ENCODE measurements at regions not wholly inside any gene's neighbourhood (a gene's known extent, or its start where the extent isn't known, plus 50 kb on each side); places are given as distances from the start of the nearest gene placed in this dataset.
"Not testable (repeated sequence)": the region's sequence is repeated elsewhere in the genome, so short reads cannot be mapped to it uniquely, and the experiment has no call there.

DNA sequence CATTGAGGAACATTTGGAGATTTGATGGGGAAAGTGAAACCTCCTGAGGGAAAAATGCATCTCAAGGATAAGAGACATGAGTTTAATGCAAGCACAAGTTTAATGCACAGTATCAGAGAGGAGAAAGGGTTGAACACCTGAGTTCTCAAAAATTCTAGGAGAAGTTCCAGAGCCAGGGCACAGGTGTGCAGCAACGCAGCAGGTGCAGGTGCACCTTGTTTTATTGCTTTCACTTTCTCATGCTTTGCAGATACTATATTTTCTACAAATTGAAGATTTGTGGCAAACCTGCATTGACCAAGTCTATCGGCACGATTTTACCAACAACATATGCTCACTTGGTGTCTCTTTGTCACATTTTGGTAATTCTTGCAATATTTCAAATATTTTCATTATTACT, 267.6 kb upstream of the HNRNPA3 start:
- H3K27me3 ChIP-seq (ENCODE audit: low read length), result peaks cover 37% of the 10 kb centered on the region
- intact Hi-C loops (cut with micrococcal nuclease), result no loop called here
- H2AFZ ChIP-seq (ENCODE audit: low read length), result no peak overlapping the region
- H3K27ac ChIP-seq (ENCODE audit: low read length), result no peak overlapping the region
- no peaks in the 10 kb centered on the region for H3K79me2 ChIP-seq (ENCODE audit: low read length)
- no peaks in the 10 kb centered on the region for H3K9me2 ChIP-seq (replicated peaks; ENCODE audit: low read length)
- DNase-seq, result no peak
- POLR2A ChIA-PET (ENCODE audit: unreplicated experiment), result no interaction called here
- TF ChIP-seq EZH2phosphoT487 (IDR thresholded peaks at IDR 0.05; ENCODE audit: borderline replicate concordance, low read length) (no peak), EZH2 (IDR thresholded peaks at IDR 0.05; ENCODE audit: low read length, unreplicated experiment) (no peak)
- TF ChIP-seq, protein P1, sequence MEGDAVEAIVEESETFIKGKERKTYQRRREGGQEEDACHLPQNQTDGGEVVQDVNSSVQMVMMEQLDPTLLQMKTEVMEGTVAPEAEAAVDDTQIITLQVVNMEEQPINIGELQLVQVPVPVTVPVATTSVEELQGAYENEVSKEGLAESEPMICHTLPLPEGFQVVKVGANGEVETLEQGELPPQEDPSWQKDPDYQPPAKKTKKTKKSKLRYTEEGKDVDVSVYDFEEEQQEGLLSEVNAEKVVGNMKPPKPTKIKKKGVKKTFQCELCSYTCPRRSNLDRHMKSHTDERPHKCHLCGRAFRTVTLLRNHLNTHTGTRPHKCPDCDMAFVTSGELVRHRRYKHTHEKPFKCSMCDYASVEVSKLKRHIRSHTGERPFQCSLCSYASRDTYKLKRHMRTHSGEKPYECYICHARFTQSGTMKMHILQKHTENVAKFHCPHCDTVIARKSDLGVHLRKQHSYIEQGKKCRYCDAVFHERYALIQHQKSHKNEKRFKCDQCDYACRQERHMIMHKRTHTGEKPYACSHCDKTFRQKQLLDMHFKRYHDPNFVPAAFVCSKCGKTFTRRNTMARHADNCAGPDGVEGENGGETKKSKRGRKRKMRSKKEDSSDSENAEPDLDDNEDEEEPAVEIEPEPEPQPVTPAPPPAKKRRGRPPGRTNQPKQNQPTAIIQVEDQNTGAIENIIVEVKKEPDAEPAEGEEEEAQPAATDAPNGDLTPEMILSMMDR (conservative IDR thresholded peaks at IDR 0.05; ENCODE audit: low read depth, low read length), result no peak
- H4K20me1 ChIP-seq (ENCODE audit: low read length), result no peaks in the 10 kb centered on the region
- no peak for ATAC-seq
- H3K36me3 ChIP-seq (ENCODE audit: low read depth, low read length), result no peaks in the 10 kb centered on the region
- no peaks in the 10 kb centered on the region for H3F3A ChIP-seq (ENCODE audit: low read length, unreplicated experiment)
- H3K9ac ChIP-seq (ENCODE audit: low read length), result no peak overlapping the region
- H3K4me3 ChIP-seq (ENCODE audit: low read length), result no peak overlapping the region
- H3K9me3 ChIP-seq (ENCODE audit: low read length), result no peaks in the 10 kb centered on the region
- no TSS peak for BruUV-seq (replicated peaks)
- CTCF ChIA-PET, result no interaction called here
- H3K4me1 ChIP-seq (ENCODE audit: insufficient read depth, low read length), result no peaks in the 10 kb centered on the region
- no peak overlapping the region for H3K4me2 ChIP-seq (ENCODE audit: low read length)

GRCh38 chr2:176947754-176948153, 264.8 kb upstream of the HNRNPA3 start:
- Histone ChIP-seq H3K9me3 (ENCODE audit: low read length) (no peaks in the 10 kb centered on the region), H3K4me3 (ENCODE audit: low read length) (no peak overlapping the region), H4K20me1 (ENCODE audit: low read length) (no peaks in the 10 kb centered on the region), H3K4me1 (ENCODE audit: insufficient read depth, low read length) (no peaks in the 10 kb centered on the region), H3K4me2 (ENCODE audit: low read length) (no peak overlapping the region), H3K27ac (ENCODE audit: low read length) (no peak overlapping the region), H3K79me2 (ENCODE audit: low read length) (no peaks in the 10 kb centered on the region), H3K36me3 (ENCODE audit: low read depth, low read length) (no peaks in the 10 kb centered on the region), H2AFZ (ENCODE audit: low read length) (no peak overlapping the region), H3K27me3 (ENCODE audit: low read length) (peaks cover 22% of the 10 kb centered on the region; the same call in 1 of the 2 replicates), H3K9me2 (replicated peaks; ENCODE audit: low read length) (no peaks in the 10 kb centered on the region), H3K9ac (ENCODE audit: low read length) (no peak overlapping the region), H3F3A (ENCODE audit: low read length, unreplicated experiment) (no peaks in the 10 kb centered on the region)
- intact Hi-C loops (cut with micrococcal nuclease), result no loop called here
- TF ChIP-seq, protein P1 (conservative IDR thresholded peaks at IDR 0.05; ENCODE audit: low read depth, low read length), result no peak
- TF ChIP-seq EZH2phosphoT487 (IDR thresholded peaks at IDR 0.05; ENCODE audit: borderline replicate concordance, low read length) (no peak), EZH2 (IDR thresholded peaks at IDR 0.05; ENCODE audit: low read length, unreplicated experiment) (no peak)
- peak; percentile 48 for DNase-seq
- BruUV-seq (replicated peaks), result no TSS peak
- CTCF ChIA-PET, result no interaction called here
- POLR2A ChIA-PET (ENCODE audit: unreplicated experiment), result no interaction called here
- ATAC-seq, result peak; percentile 77

DNA sequence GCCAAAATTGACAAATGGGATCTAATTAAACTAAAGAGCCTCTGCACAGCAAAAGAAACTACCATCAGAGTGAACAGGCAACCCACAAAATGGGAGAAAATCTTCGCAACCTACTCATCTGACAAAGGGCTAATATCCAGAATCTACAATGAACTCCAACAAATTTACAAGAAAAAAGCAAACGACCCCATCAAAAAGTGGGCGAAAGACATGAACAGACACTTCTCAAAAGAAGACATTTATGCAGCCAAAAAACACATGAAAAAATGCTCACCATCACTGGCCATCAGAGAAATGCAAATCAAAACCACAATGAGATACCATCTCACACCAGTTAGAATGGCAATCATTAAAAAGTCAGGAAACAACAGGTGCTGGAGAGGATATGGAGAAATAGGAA, 261.4 kb upstream of the HNRNPA3 start:
- DNase-seq; H3K4me2 ChIP-seq (ENCODE audit: low read length); POLR2A ChIA-PET (ENCODE audit: unreplicated experiment); H4K20me1 ChIP-seq (ENCODE audit: low read length); H3K36me3 ChIP-seq (ENCODE audit: low read depth, low read length); H2AFZ ChIP-seq (ENCODE audit: low read length); BruUV-seq (replicated peaks); H3K79me2 ChIP-seq (ENCODE audit: low read length); H3K4me3 ChIP-seq (ENCODE audit: low read length); H3K27ac ChIP-seq (ENCODE audit: low read length); H3K9me3 ChIP-seq (ENCODE audit: low read length); intact Hi-C loops (cut with micrococcal nuclease); H3F3A ChIP-seq (ENCODE audit: low read length, unreplicated experiment); CTCF ChIA-PET; H3K4me1 ChIP-seq (ENCODE audit: insufficient read depth, low read length); H3K9me2 ChIP-seq (replicated peaks; ENCODE audit: low read length); ATAC-seq; H3K9ac ChIP-seq (ENCODE audit: low read length): not testable (repeated sequence)
- H3K27me3 ChIP-seq (ENCODE audit: low read length), result peaks cover 21% of the 10 kb centered on the region
